Astrocyte (in vitro differentiated cells and primary cell): ENCODE measurements at regions not wholly inside any gene's neighbourhood (a gene's known extent, or its start where the extent isn't known, plus 50 kb on each side); places are given as distances from the start of the nearest gene placed in this dataset.

ENCODE experiments used
- DNase-seq: peaks from one replicate; pipeline ENCODE4 v3.0.0-alpha.2; 2010; ENCODE audit warnings: low read depth
- FAIRE-seq: peaks from 2 replicates; lab custom pipeline; 2011; peaks lifted over from hg19 to GRCh38; lab: Jason Lieb, UNC
- H2AFZ ChIP-seq: 2 replicates; pipeline ENCODE4 v1.6.0; 2012; ENCODE audit warnings: low read depth, low read length, inconsistent platforms
- H3K27ac ChIP-seq: 2 replicates; pipeline ENCODE4 v1.5.1; 2011; ENCODE audit warnings: low read depth, low read length, inconsistent platforms
- H3K27me3 ChIP-seq: 2 replicates; pipeline ENCODE4 v1.6.0; 2011; ENCODE audit warnings: low read length, inconsistent platforms; ENCODE audit not compliant: insufficient read depth
- H3K36me3 ChIP-seq: 2 replicates; pipeline ENCODE4 v1.5.1; 2011; ENCODE audit warnings: low read length, inconsistent platforms; ENCODE audit not compliant: insufficient read depth
- H3K4me1 ChIP-seq: 2 replicates; pipeline ENCODE4 v1.5.1; 2011; ENCODE audit warnings: low read length, inconsistent platforms; ENCODE audit not compliant: insufficient read depth
- H3K4me2 ChIP-seq: 2 replicates; pipeline ENCODE4 v1.6.0; 2012; ENCODE audit warnings: low read length, inconsistent platforms
- H3K4me3 ChIP-seq: 2 replicates; pipeline ENCODE4 v1.5.1; 2011; ENCODE audit warnings: low read depth, mild to moderate bottlenecking, low read length, inconsistent platforms; ENCODE audit not compliant: insufficient read depth
- H3K79me2 ChIP-seq: 2 replicates; pipeline ENCODE4 v1.6.0; 2012; ENCODE audit warnings: mild to moderate bottlenecking, low read length, inconsistent platforms; ENCODE audit not compliant: insufficient read depth
- H3K9ac ChIP-seq: 2 replicates; pipeline ENCODE4 v1.6.0; 2012; ENCODE audit warnings: mild to moderate bottlenecking, low read length, inconsistent platforms
- H3K9me3 ChIP-seq: 2 replicates; pipeline ENCODE4 v1.5.1; 2012; ENCODE audit warnings: low read depth, mild to moderate bottlenecking, low read length, inconsistent platforms; ENCODE audit not compliant: insufficient read depth
- H4K20me1 ChIP-seq: 2 replicates; pipeline ENCODE4 v1.6.0; 2012; ENCODE audit warnings: low read length, inconsistent platforms; ENCODE audit not compliant: insufficient read depth
- H3K27ac Mint-ChIP-seq: one replicate; pipeline ENCODE4 v1.8.0; 2021; ENCODE audit warnings: mild to moderate bottlenecking, mixed read lengths; ENCODE audit not compliant: unreplicated experiment
- H3K27me3 Mint-ChIP-seq: one replicate; pipeline ENCODE4 v1.8.0; 2021; ENCODE audit warnings: low read depth, mixed read lengths; ENCODE audit not compliant: unreplicated experiment
- H3K36me3 Mint-ChIP-seq: one replicate; pipeline ENCODE4 v1.8.0; 2021; ENCODE audit warnings: low read depth, mixed read lengths; ENCODE audit not compliant: unreplicated experiment
- H3K4me1 Mint-ChIP-seq: one replicate; pipeline ENCODE4 v1.8.0; 2021; ENCODE audit warnings: low read depth, mixed read lengths; ENCODE audit not compliant: unreplicated experiment
- H3K4me3 Mint-ChIP-seq: one replicate; pipeline ENCODE4 v1.8.0; 2021; ENCODE audit warnings: mild to moderate bottlenecking, moderate library complexity, mixed read lengths; ENCODE audit not compliant: unreplicated experiment
- H3K9me3 Mint-ChIP-seq: one replicate; pipeline ENCODE4 v1.8.0; 2021; ENCODE audit warnings: mild to moderate bottlenecking, mixed read lengths; ENCODE audit not compliant: unreplicated experiment
- CTCF ChIP-seq: IDR thresholded peaks from 2 replicates; pipeline ENCODE4 v1.5.1; 2011; ENCODE audit warnings: low read depth, mild to moderate bottlenecking, inconsistent platforms, low read length, moderate library complexity; ENCODE audit not compliant: insufficient read depth
- EZH2 ChIP-seq: IDR thresholded peaks from 2 replicates; pipeline ENCODE4 v1.6.1; 2012; ENCODE audit warnings: mild to moderate bottlenecking, low read length, inconsistent platforms; ENCODE audit not compliant: insufficient read depth

- Histone ChIP-seq H3K79me2 (no peaks in the 10 kb centered on the region), H2AFZ (no peak overlapping the region), H3K4me3 (no peak overlapping the region), H3K27ac (no peak overlapping the region), H3K9ac (no peak overlapping the region), H3K36me3 (no peaks in the 10 kb centered on the region), H3K9me3 (peaks cover 3% of the 10 kb centered on the region), H4K20me1 (no peaks in the 10 kb centered on the region), H3K4me1 (no peaks in the 10 kb centered on the region), H3K27me3 (no peaks in the 10 kb centered on the region), H3K4me2 (no peak overlapping the region)
- DNase-seq, result no peak
- Mint-ChIP-seq H3K4me1 (no peaks in the 10 kb centered on the region), H3K36me3 (no peaks in the 10 kb centered on the region), H3K27ac (no peak overlapping the region), H3K27me3 (peaks cover 10% of the 10 kb centered on the region), H3K4me3 (no peak overlapping the region), H3K9me3 (peaks cover 3% of the 10 kb centered on the region)
- TF ChIP-seq EZH2, result no peak
- TF ChIP-seq CTCF, result no peak
- no peak for FAIRE-seq
These were observed 326.4 kb downstream of the CYRIA start for GRCh38 chr2:16339206-16339605.

- H3K4me1 Mint-ChIP-seq, result no peaks in the 10 kb centered on the region
- H2AFZ ChIP-seq, result no peak overlapping the region
- no peak overlapping the region for H3K4me3 ChIP-seq
- H3K4me2 ChIP-seq, result no peak overlapping the region
- TF ChIP-seq EZH2, result no peak
- TF ChIP-seq CTCF, result no peak
- FAIRE-seq (no peak), DNase-seq (no peak)
- peaks cover 10% of the 10 kb centered on the region for H3K27me3 Mint-ChIP-seq
- no peak overlapping the region for H3K27ac Mint-ChIP-seq
- peaks cover 3% of the 10 kb centered on the region for H3K9me3 ChIP-seq
- peaks cover 3% of the 10 kb centered on the region for H3K9me3 Mint-ChIP-seq
- H3K9ac ChIP-seq, result no peak overlapping the region
- no peaks in the 10 kb centered on the region for H3K4me1 ChIP-seq
- H4K20me1 ChIP-seq, result no peaks in the 10 kb centered on the region
- no peak overlapping the region for H3K4me3 Mint-ChIP-seq
- H3K27me3 ChIP-seq, result no peaks in the 10 kb centered on the region
- H3K36me3 Mint-ChIP-seq, result no peaks in the 10 kb centered on the region
- H3K36me3 ChIP-seq, result no peaks in the 10 kb centered on the region
- H3K79me2 ChIP-seq, result no peaks in the 10 kb centered on the region
- no peak overlapping the region for H3K27ac ChIP-seq
These were observed 327.6 kb downstream of the CYRIA start for GRCh38 chr2:16338026-16338425.

- Histone ChIP-seq H3K27ac (no peak overlapping the region), H4K20me1 (no peaks in the 10 kb centered on the region), H3K4me1 (no peaks in the 10 kb centered on the region), H2AFZ (no peak overlapping the region), H3K27me3 (no peaks in the 10 kb centered on the region), H3K36me3 (no peaks in the 10 kb centered on the region), H3K9ac (no peak overlapping the region), H3K79me2 (no peaks in the 10 kb centered on the region), H3K4me2 (no peak overlapping the region), H3K9me3 (peaks cover 3% of the 10 kb centered on the region), H3K4me3 (no peak overlapping the region)
- FAIRE-seq (no peak), DNase-seq (no peak)
- Mint-ChIP-seq H3K27ac (no peak overlapping the region), H3K4me1 (no peaks in the 10 kb centered on the region), H3K36me3 (no peaks in the 10 kb centered on the region), H3K27me3 (peaks cover 10% of the 10 kb centered on the region), H3K9me3 (peaks cover 3% of the 10 kb centered on the region), H3K4me3 (no peak overlapping the region)
- TF ChIP-seq CTCF (no peak), EZH2 (no peak)
These were observed 328.7 kb downstream of the CYRIA start for GRCh38 chr2:16336916-16337315.
